K562 (cell line): ENCODE measurements at regions not wholly inside any gene's neighbourhood (a gene's known extent, or its start where the extent isn't known, plus 50 kb on each side); places are given as distances from the start of the nearest gene placed in this dataset.

Source experiments
- BRD9 ChIP-seq: fragments of 450-650 bp; IDR thresholded peaks from 2 replicates; pipeline ENCODE4 v1.6.1; 2018; ENCODE audit warnings: low read depth; ENCODE audit not compliant: partially characterized antibody
- C11orf30 ChIP-seq: fragments of 450-650 bp; IDR thresholded peaks from 2 replicates; pipeline ENCODE4 v1.6.1; 2016; ENCODE audit warnings: low read depth, mild to moderate bottlenecking
- CEBPG ChIP-seq, 3 experiments: fragments of 200-800 bp in 1 of 3; sonication (Bioruptor generic) in 1 of 3; sonication (generic) in 1 of 3; formaldehyde crosslinking in 1 of 3; IDR thresholded peaks in 2 of 3; conservative IDR thresholded peaks in 1 of 3; 2 replicates each; pipeline versions ENCODE4 v1.6.1 to v1.8.0; 2016 to 2022; ENCODE audit warnings: missing compliant biosample characterization in 2 of 3, missing genetic modification characterization in 2 of 3, mild to moderate bottlenecking in 1 of 3, missing genetic modification reagents in 1 of 3
- FOSL1 ChIP-seq: fragments of 200-800 bp; sonication (Bioruptor generic); conservative IDR thresholded peaks from 2 replicates; pipeline ENCODE4 v1.6.1; 2016; ENCODE audit warnings: missing genetic modification characterization, missing compliant biosample characterization
- JUND ChIP-seq, 2 experiments: IDR thresholded peaks; 2 replicates in 1 of 2; 3 replicates in 1 of 2; pipeline ENCODE4 v1.6.1; 2011; ENCODE audit warnings: borderline replicate concordance in 2 of 2, low read depth in 2 of 2, low read length in 2 of 2, improper control_type of control experiment in 1 of 2, missing biosample characterization in 1 of 2, missing genetic modification characterization in 1 of 2, missing genetic modification reagents in 1 of 2
- MEIS2 ChIP-seq: fragments of 450-650 bp; IDR thresholded peaks from 2 replicates; pipeline ENCODE4 v1.6.1; 2014; ENCODE audit warnings: mild to moderate bottlenecking; ENCODE audit not compliant: partially characterized antibody
- PREB ChIP-seq: sonication (generic); formaldehyde crosslinking; IDR thresholded peaks from 2 replicates; pipeline ENCODE4 v1.8.1; 2023; ENCODE audit warnings: mild to moderate bottlenecking, missing genetic modification reagents
- SETDB1 ChIP-seq: IDR thresholded peaks from one replicate; pipeline ENCODE4 v1.6.1; 2012; ENCODE audit warnings: low read length, control low read depth, inconsistent platforms
- SRSF7 ChIP-seq: fragments of 200-400 bp; formaldehyde crosslinking; optimal IDR thresholded peaks from 2 replicates; pipeline ENCODE3; 2017; ENCODE audit warnings: mild to moderate bottlenecking, low read depth, low read length
- STAG1 ChIP-seq: sonication (generic); formaldehyde crosslinking; IDR thresholded peaks from 2 replicates; pipeline ENCODE4 v1.5.0; 2020; ENCODE audit warnings: missing genetic modification reagents, borderline replicate concordance
- TARDBP ChIP-seq: fragments of 450-650 bp; IDR thresholded peaks from 2 replicates; pipeline ENCODE4 v1.6.1; 2016
- XRCC4 ChIP-seq: IDR thresholded peaks from one replicate; pipeline ENCODE4 v1.6.1; 2011; ENCODE audit not compliant: insufficient read depth, insufficient read length; ENCODE audit errors: extremely low read depth
- ZNF175 ChIP-seq: fragments of 200-800 bp; sonication (Bioruptor generic); IDR thresholded peaks from 2 replicates; pipeline ENCODE4 v1.6.1; 2016; ENCODE audit warnings: low read depth, mild to moderate bottlenecking, missing genetic modification characterization, missing compliant biosample characterization
- ZNF232 ChIP-seq: sonication (generic); formaldehyde crosslinking; IDR thresholded peaks from 2 replicates; pipeline ENCODE4 v1.8.0; 2022; ENCODE audit warnings: mild to moderate bottlenecking, missing genetic modification reagents
- ZNF316 ChIP-seq: fragments of 450-650 bp; IDR thresholded peaks from 2 replicates; pipeline ENCODE4 v1.6.1; 2016
- ZNF449 ChIP-seq: fragments of 250-450 bp; sonication (Bioruptor Pico); IDR thresholded peaks from 2 replicates; pipeline ENCODE4 v1.8.0; 2022; ENCODE audit warnings: moderate library complexity, mild to moderate bottlenecking, inconsistent platforms
- ZNF639 ChIP-seq, 2 experiments: fragments of 200-800 bp in 1 of 2; sonication (Bioruptor generic) in 1 of 2; sonication (generic) in 1 of 2; formaldehyde crosslinking in 1 of 2; IDR thresholded peaks in 1 of 2; conservative IDR thresholded peaks in 1 of 2; 2 replicates each; pipeline versions ENCODE4 v1.5.0 to v1.6.1; 2016 to 2020; ENCODE audit warnings: missing compliant biosample characterization in 1 of 2, missing genetic modification characterization in 1 of 2, missing genetic modification reagents in 1 of 2
- TF ChIP-seq, protein P1 (sequence below): fragments of 250-450 bp; sonication (Bioruptor Pico); IDR thresholded peaks from 2 replicates; pipeline ENCODE4 v1.8.0; 2021; ENCODE audit warnings: borderline replicate concordance, mild to moderate bottlenecking, moderate library complexity; ENCODE audit not compliant: poor library complexity, severe bottlenecking
- TF ChIP-seq, protein P2 (sequence below): fragments of 450-650 bp; IDR thresholded peaks from 2 replicates; pipeline ENCODE4 v1.7.0; 2016; ENCODE audit warnings: borderline replicate concordance

- TF ChIP-seq ZNF232: no peak
- TF ChIP-seq JUND (IDR thresholded peaks at IDR 0.05; ENCODE audit: borderline replicate concordance, low read depth, low read length): peak; percentile 42; the same call in 1 of the 2 replicates
- peak; percentile 32; the same call in 1 of the 3 replicates for TF ChIP-seq JUND (tag; IDR thresholded peaks at IDR 0.05; ENCODE audit: borderline replicate concordance, low read depth, low read length)
- no peak for TF ChIP-seq STAG1 (CRISPR knock-in tag)
- no peak for TF ChIP-seq ZNF639 (CRISPR knock-in tag; conservative IDR thresholded peaks at IDR 0.05 in 1 of 2, IDR thresholded peaks at IDR 0.05 in 1 of 2)
- TF ChIP-seq BRD9: no peak
- TF ChIP-seq ZNF449: no peak
- TF ChIP-seq PREB: no peak
- no peak for TF ChIP-seq CEBPG (CRISPR knock-in tag; IDR thresholded peaks at IDR 0.05)
- TF ChIP-seq CEBPG (tag; conservative IDR thresholded peaks at IDR 0.05 in 1 of 2, IDR thresholded peaks at IDR 0.05 in 1 of 2): 0 out of 4 replicates have a peak, but pooled peaks of 1 of the 2 experiments have one; percentile 30
- TF ChIP-seq SRSF7: no peak
- TF ChIP-seq FOSL1 (tag): 0 out of 2 replicates have a peak, but pooled peaks have one; percentile 25
- TF ChIP-seq C11orf30: peak; percentile 80
- TF ChIP-seq ZNF175: 0 out of 2 replicates have a peak, but pooled peaks have one; percentile 2
- no peak for TF ChIP-seq XRCC4
- TF ChIP-seq ZNF316: peak; percentile 65
- TF ChIP-seq TARDBP: no peak
- peak; percentile 53 for TF ChIP-seq MEIS2
- TF ChIP-seq, protein P1, sequence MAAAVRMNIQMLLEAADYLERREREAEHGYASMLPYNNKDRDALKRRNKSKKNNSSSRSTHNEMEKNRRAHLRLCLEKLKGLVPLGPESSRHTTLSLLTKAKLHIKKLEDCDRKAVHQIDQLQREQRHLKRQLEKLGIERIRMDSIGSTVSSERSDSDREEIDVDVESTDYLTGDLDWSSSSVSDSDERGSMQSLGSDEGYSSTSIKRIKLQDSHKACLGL: no peak
- no peak for TF ChIP-seq SETDB1
- TF ChIP-seq, protein P2, sequence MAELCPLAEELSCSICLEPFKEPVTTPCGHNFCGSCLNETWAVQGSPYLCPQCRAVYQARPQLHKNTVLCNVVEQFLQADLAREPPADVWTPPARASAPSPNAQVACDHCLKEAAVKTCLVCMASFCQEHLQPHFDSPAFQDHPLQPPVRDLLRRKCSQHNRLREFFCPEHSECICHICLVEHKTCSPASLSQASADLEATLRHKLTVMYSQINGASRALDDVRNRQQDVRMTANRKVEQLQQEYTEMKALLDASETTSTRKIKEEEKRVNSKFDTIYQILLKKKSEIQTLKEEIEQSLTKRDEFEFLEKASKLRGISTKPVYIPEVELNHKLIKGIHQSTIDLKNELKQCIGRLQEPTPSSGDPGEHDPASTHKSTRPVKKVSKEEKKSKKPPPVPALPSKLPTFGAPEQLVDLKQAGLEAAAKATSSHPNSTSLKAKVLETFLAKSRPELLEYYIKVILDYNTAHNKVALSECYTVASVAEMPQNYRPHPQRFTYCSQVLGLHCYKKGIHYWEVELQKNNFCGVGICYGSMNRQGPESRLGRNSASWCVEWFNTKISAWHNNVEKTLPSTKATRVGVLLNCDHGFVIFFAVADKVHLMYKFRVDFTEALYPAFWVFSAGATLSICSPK: no peak
Observed at GRCh38 chr1:94737124-94737998, 82.8 kb upstream of the SLC44A3 start (continued).
